ENCODE measurements at regions not wholly inside any gene's neighbourhood (a gene's known extent, or its start where the extent isn't known, plus 50 kb on each side); places are given as distances from the start of the nearest gene placed in this dataset.

DNA sequence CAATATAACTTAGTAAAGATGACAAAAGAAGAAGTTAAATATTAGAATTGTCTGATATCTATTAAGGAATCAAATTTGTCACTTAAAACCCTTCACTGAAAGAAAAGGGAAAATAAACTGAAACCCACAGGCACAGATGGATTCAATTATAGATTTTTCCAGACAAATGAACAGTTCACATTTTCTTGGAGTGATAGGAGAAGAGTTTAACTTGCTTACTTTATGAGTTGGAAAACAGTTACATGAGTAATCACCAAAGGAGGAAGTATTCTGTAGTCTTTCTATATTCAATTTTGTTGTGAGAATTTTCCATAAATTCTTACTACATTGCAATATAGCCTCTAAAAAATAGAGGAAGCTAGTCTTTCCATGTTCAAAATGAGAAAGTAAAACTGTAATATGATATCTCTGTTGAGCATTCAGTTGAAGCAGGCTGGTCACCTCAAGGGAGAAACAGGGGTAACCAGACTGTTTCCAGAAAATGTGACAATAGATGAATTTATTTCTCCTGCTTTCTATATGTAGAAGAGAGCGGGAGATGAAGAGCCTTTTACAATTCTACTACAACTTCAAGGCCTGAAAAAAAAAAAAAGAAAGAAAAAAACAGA, 330.3 kb upstream of the EPHA5 start:
- TF ChIP-seq, protein P1, sequence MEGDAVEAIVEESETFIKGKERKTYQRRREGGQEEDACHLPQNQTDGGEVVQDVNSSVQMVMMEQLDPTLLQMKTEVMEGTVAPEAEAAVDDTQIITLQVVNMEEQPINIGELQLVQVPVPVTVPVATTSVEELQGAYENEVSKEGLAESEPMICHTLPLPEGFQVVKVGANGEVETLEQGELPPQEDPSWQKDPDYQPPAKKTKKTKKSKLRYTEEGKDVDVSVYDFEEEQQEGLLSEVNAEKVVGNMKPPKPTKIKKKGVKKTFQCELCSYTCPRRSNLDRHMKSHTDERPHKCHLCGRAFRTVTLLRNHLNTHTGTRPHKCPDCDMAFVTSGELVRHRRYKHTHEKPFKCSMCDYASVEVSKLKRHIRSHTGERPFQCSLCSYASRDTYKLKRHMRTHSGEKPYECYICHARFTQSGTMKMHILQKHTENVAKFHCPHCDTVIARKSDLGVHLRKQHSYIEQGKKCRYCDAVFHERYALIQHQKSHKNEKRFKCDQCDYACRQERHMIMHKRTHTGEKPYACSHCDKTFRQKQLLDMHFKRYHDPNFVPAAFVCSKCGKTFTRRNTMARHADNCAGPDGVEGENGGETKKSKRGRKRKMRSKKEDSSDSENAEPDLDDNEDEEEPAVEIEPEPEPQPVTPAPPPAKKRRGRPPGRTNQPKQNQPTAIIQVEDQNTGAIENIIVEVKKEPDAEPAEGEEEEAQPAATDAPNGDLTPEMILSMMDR (optimal IDR thresholded peaks at IDR 0.05 in 1 of 3, IDR thresholded peaks at IDR 0.05 in 1 of 3, conservative IDR thresholded peaks at IDR 0.05 in 1 of 3; ENCODE audit: extremely low read depth in 1 of 3, insufficient read depth in 2 of 3, low read length in 3 of 3) = no peak
- TF ChIP-seq EZH2 (IDR thresholded peaks at IDR 0.05; ENCODE audit: low read length) = no peak

Data from keratinocyte (primary cell).